HG02763 (cell line): ENCODE measurements at regions not wholly inside any gene's neighbourhood (a gene's known extent, or its start where the extent isn't known, plus 50 kb on each side); places are given as distances from the start of the nearest gene placed in this dataset.

Experiments
- ATAC-seq: cut with Tn5 transposase; IDR thresholded peaks from one replicate; pipeline ENCODE4 v1.9.1; 2021; ENCODE audit warnings: mild to moderate bottlenecking, moderate library complexity; ENCODE audit not compliant: unreplicated experiment

GRCh38 chr12:43044241-43044640 is 454.7 kb upstream of the PRICKLE1 start:
- no peak for ATAC-seq

GRCh38 chr12:43038991-43039390 is 449.4 kb upstream of the PRICKLE1 start:
- ATAC-seq: no peak

- ATAC-seq: no peak
Observed at GRCh38 chr12:43029971-43030370, 440.4 kb upstream of the PRICKLE1 start.

- ATAC-seq: no peak
Observed at GRCh38 chr12:43028826-43029225, 439.3 kb upstream of the PRICKLE1 start.

- ATAC-seq: no peak
Observed at GRCh38 chr12:43022838-43023237, 433.3 kb upstream of the PRICKLE1 start.

DNA sequence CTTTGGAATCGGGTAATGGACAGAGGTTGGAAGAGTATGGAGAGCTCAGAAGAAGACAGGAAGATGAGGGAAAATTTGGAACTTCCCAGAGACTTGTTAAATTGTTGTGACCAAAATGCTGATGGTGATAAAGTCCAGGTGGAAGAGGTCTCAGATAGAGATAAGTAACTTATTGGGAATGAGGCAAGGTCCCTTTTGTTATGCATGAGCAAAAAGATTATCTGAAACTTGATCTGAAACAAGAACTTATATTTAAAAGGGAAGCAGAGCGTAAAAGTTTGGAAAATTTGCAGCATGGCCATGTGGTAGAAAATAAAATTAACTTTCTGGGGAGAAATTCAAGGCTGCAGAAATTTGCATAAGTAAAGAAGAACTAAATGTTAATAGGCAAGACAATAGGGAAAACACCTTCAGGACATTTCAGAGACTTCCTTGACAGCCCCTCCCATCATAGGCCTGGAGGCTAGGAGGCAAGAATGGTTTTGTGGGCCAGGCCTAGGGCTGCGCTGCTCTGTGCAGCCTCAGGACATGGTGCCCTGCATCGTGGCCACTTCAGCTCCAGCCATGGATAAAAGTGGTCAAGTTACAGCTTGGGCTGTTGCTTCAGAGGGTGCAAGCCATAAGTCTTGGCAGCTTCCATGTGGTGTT is 425.7 kb upstream of the PRICKLE1 start:
- ATAC-seq: no peak

- peak; percentile 82 for ATAC-seq
Observed at GRCh38 chr12:43011383-43011926, 421.9 kb upstream of the PRICKLE1 start.

DNA sequence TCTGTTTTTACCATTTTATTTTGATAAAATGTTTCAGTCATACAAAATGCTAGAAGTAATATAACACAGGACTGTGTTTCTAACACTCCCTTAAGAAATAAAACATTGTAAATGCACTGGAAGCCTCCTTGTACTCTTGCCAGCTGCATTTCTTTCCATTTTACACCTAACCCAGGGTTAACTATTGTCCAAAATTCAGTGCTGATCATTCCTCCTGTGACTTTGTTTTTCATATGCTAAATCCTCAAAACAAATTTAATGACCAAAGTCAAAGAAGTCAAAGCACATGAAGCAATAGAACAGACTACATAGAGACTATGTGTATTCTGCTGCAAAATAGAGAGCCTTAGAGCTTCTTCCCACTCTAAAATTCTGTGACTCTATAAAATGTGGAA is 420.3 kb upstream of the PRICKLE1 start:
- ATAC-seq: no peak

GRCh38 chr12:43008953-43009845 is 419.7 kb upstream of the PRICKLE1 start:
- no peak for ATAC-seq

GRCh38 chr12:43004908-43005307 is 415.4 kb upstream of the PRICKLE1 start:
- no peak for ATAC-seq

DNA sequence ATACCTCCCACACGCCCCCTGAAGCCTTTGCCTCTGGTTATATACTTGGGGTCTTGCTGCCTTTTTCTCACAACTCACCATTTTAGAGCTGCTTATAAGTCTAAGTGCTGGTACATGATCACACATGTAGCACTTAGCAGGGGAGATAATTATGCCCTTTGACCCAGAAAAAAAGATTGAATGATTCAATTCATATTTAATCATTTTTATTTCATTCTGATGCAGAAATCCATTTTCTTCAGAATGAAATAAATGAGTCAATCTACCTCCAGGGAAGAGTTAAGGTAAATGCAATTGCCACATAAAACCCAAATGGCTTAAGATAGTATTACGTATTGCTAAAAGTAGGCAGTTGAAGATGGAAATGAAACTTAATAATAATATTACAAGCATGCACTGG is 414.6 kb upstream of the PRICKLE1 start:
- ATAC-seq: no peak

GRCh38 chr12:42996869-42997431 is 407.4 kb upstream of the PRICKLE1 start:
- ATAC-seq: no peak

GRCh38 chr12:42992826-42993225 is 403.3 kb upstream of the PRICKLE1 start:
- no peak for ATAC-seq

GRCh38 chr12:42990387-42990786 is 400.8 kb upstream of the PRICKLE1 start:
- no peak for ATAC-seq

GRCh38 chr12:42987216-42987650 is 397.7 kb upstream of the PRICKLE1 start:
- ATAC-seq: no peak

- ATAC-seq: no peak
Observed at GRCh38 chr12:42985506-42985905, 396.0 kb upstream of the PRICKLE1 start.

DNA sequence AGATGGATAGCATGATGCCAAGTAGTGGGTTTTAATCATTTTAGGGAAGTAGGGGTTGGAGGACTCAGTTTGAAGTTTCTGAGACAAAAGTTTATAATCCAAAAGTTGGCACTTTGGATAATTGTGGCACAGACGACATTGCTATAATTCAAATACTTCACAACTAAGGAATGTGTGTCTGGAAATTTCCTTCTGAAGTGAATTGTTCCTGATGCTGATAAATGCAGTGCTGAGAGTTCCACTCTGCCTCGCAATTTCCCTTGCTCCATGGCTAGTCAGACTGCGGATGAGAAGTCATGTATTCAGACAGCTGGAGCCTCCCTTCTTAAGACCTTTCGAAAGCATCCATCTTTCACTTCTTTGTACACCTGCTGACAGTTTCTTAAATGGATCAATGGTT is 393.3 kb upstream of the PRICKLE1 start:
- no peak for ATAC-seq

- ATAC-seq: no peak
Observed at GRCh38 chr12:42981379-42981778, 391.8 kb upstream of the PRICKLE1 start.

GRCh38 chr12:42980441-42980840 is 390.9 kb upstream of the PRICKLE1 start:
- ATAC-seq: no peak

GRCh38 chr12:42979746-42980145 is 390.2 kb upstream of the PRICKLE1 start:
- no peak for ATAC-seq

- no peak for ATAC-seq
Observed at GRCh38 chr12:42978708-42979107, 389.2 kb upstream of the PRICKLE1 start.
